ENCODE measurements at regions not wholly inside any gene's neighbourhood (a gene's known extent, or its start where the extent isn't known, plus 50 kb on each side); places are given as distances from the start of the nearest gene placed in this dataset.
"Not testable (repeated sequence)": the region's sequence is repeated elsewhere in the genome, so short reads cannot be mapped to it uniquely, and the experiment has no call there.

DNA sequence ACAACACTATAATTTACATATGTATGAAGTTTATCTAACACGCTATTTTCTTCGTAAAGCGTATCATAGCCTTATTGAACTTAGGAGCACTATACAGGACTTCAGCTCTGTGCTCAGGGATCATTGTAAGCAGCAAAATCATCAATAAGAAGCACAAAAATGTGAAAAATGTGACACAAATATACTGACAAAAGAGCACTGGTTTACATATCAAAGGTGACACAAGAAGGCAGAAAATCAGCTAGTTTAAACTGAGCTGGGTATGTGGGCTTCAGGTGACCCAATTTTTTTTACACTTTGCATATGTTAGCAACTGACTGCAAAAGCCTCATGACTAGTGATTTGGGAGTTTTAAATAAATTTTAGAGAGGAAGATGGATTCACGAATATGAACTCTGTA, 215.2 kb upstream of the CHORDC1 start:
- Histone ChIP-seq H3K4me3 (no peak overlapping the region), H3K27me3 (ENCODE audit: insufficient read depth in 3 of 3, low read length in 2 of 3) (no peaks in the 10 kb centered on the region), H3K9me3 (no peaks in the 10 kb centered on the region), H3K36me3 (ENCODE audit: insufficient read depth in 1 of 2, low read depth in 1 of 2) (no peaks in the 10 kb centered on the region), H3K4me1 (no peaks in the 10 kb centered on the region), H3K27ac (no peak overlapping the region)
- ATAC-seq: no peak
- WGBS, 3 donors: 91 to 95% (median 92%) methylated on average over 4 of the region's 4 CpGs
- TF ChIP-seq, protein P1, sequence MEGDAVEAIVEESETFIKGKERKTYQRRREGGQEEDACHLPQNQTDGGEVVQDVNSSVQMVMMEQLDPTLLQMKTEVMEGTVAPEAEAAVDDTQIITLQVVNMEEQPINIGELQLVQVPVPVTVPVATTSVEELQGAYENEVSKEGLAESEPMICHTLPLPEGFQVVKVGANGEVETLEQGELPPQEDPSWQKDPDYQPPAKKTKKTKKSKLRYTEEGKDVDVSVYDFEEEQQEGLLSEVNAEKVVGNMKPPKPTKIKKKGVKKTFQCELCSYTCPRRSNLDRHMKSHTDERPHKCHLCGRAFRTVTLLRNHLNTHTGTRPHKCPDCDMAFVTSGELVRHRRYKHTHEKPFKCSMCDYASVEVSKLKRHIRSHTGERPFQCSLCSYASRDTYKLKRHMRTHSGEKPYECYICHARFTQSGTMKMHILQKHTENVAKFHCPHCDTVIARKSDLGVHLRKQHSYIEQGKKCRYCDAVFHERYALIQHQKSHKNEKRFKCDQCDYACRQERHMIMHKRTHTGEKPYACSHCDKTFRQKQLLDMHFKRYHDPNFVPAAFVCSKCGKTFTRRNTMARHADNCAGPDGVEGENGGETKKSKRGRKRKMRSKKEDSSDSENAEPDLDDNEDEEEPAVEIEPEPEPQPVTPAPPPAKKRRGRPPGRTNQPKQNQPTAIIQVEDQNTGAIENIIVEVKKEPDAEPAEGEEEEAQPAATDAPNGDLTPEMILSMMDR (IDR thresholded peaks at IDR 0.05): no peak
- intact Hi-C loops (cut with DNase I): loop anchor here in 1 of 2 donors (10.0 kb wide), 1 partner anchor 153 kb away; no protein-coding TSS in a partner anchor
- no peak for DNase-seq

DNA sequence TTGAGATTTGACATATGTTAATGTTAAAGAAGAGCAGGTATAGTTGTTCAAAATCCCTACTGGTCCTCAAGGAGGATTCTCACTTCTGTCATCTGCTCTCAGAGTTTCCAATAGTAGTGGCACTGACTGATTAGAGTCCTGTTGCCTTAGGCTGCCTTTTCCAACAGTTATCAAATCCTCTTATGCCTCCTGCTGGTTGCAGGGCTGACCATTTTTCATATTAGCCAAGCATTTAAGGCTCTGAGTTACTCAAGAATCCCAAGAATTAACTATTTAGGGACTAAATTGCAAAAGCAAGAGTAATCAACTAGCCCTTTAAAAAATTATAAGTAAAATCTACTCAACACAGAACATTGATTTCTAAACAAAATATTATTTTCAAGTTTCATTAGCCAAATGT, 212.0 kb upstream of the CHORDC1 start:
- Histone ChIP-seq H3K27me3 (ENCODE audit: insufficient read depth in 3 of 3, low read length in 2 of 3) (no peaks in the 10 kb centered on the region), H3K9me3 (no peaks in the 10 kb centered on the region), H3K27ac (no peak overlapping the region), H3K4me3 (no peak overlapping the region), H3K4me1 (no peaks in the 10 kb centered on the region), H3K36me3 (ENCODE audit: insufficient read depth in 1 of 2, low read depth in 1 of 2) (no peaks in the 10 kb centered on the region)
- TF ChIP-seq, protein P1 (IDR thresholded peaks at IDR 0.05): no peak
- DNase-seq (no peak), ATAC-seq (no peak)
- intact Hi-C loops (cut with DNase I): loop anchor here in 1 of 2 donors (10.0 kb wide), 1 partner anchor 150 kb away; no protein-coding TSS in a partner anchor

DNA sequence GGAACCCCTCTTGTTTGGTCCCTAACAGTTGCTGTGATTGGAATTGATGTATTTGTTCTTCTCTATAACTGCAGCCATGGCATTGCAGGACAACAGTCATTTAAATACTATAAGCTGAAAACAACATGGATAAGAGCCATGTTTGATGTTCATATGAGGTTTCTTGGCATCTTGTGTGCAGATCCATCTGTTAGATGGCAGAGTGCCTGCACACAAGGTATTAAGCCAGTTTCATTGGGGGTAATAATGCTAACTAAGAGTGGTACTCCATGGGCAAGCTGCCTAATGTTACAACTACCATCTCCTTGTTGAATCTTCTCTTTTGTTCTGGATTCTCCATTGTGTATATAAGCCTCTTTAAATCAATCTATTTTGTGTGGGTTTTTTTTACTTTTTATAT, 206.0 kb upstream of the CHORDC1 start:
- no peaks in the 10 kb centered on the region for H3K36me3 ChIP-seq (ENCODE audit: insufficient read depth in 1 of 2, low read depth in 1 of 2)
- H3K4me3 ChIP-seq: no peak overlapping the region
- ATAC-seq: no peak
- no peak for DNase-seq
- no peaks in the 10 kb centered on the region for H3K9me3 ChIP-seq
- H3K27ac ChIP-seq: no peak overlapping the region
- no peaks in the 10 kb centered on the region for H3K4me1 ChIP-seq
- TF ChIP-seq, protein P1 (IDR thresholded peaks at IDR 0.05): no peak
- no peaks in the 10 kb centered on the region for H3K27me3 ChIP-seq (ENCODE audit: insufficient read depth in 3 of 3, low read length in 2 of 3)
- intact Hi-C loops (cut with DNase I): no loop called here

DNA sequence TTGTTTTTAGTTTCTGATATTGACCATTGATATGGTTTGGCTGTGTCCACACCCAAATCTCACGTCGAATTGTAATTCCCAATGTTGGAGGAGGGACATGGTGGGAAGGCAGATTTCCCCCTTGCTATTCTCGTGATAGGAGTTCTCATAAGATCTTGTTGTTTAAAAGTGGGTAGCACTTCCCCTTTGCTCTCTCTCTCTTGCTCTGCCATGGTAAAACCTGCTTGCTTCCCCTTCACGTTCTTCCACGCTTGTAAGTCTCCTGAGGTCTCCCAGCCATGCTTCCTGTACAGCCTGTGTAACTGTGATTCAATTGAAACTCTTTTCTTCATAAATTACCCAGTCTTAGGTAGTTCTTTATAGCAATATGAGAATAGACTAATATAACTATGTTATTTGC, 203.6 kb upstream of the CHORDC1 start:
- TF ChIP-seq, protein P1 (IDR thresholded peaks at IDR 0.05): no peak
- no peaks in the 10 kb centered on the region for H3K9me3 ChIP-seq
- WGBS, 3 donors: 77 to 88% (median 81%) methylated on average over 5 of the region's 5 CpGs
- no peak overlapping the region for H3K4me3 ChIP-seq
- no peaks in the 10 kb centered on the region for H3K36me3 ChIP-seq (ENCODE audit: insufficient read depth in 1 of 2, low read depth in 1 of 2)
- no peak overlapping the region for H3K27ac ChIP-seq
- no peaks in the 10 kb centered on the region for H3K27me3 ChIP-seq (ENCODE audit: insufficient read depth in 3 of 3, low read length in 2 of 3)
- intact Hi-C loops (cut with DNase I): no loop called here
- ATAC-seq: no peak
- no peak for DNase-seq
- H3K4me1 ChIP-seq: no peaks in the 10 kb centered on the region

DNA sequence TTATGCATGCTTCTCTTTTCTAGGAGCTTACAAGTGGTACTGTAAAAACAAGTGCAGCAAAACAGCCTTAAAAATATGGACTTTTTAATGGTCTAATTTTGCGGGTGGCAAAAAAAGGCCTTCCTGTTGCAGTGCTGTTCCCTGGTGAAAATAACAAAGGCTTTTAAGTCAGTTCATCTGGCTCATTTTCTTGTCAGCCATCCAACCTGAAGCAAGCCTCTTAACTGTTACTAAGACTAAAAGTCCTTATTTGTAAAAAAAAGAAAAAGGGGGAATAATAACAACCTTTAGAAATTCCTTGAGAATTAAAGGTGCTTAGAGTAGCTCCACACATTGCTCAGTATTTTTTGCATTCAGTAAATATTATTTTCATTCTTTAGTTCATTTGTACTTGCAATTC, 200.5 kb upstream of the CHORDC1 start:
- 18 to 25% (median 20%) methylated on average over 1 of the region's 1 CpG for WGBS, 3 donors
- Histone ChIP-seq H3K36me3 (ENCODE audit: insufficient read depth in 1 of 2, low read depth in 1 of 2) (no peaks in the 10 kb centered on the region), H3K4me3 (no peak overlapping the region), H3K27me3 (ENCODE audit: insufficient read depth in 3 of 3, low read length in 2 of 3) (no peaks in the 10 kb centered on the region), H3K27ac (no peak overlapping the region), H3K4me1 (no peaks in the 10 kb centered on the region), H3K9me3 (no peaks in the 10 kb centered on the region)
- no peak for ATAC-seq
- intact Hi-C loops (cut with DNase I): no loop called here
- no peak for DNase-seq
- TF ChIP-seq, protein P1 (IDR thresholded peaks at IDR 0.05): no peak

DNA sequence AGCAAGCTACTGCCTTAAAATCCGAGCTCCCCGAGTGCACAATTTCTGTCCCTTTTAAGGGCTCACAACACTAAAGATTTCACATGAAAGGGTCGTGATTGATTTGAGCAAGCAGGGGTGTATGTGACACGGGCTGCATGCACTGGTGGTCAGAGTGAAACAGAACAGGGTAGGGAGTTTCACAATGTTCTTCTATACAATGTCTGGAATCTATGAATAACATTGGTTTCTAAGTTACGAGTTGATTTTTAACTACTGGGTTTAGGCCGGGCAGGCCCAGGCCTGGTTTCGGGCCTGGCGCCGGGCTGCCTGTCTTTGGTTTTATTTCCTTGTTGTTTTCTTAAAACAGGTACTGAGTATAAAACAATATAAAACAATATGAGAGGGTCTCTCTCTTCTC, 199.9 kb upstream of the CHORDC1 start:
- H3K4me3 ChIP-seq; H3K27me3 ChIP-seq (ENCODE audit: insufficient read depth in 3 of 3, low read length in 2 of 3); DNase-seq; H3K4me1 ChIP-seq; H3K27ac ChIP-seq; ATAC-seq; H3K36me3 ChIP-seq (ENCODE audit: insufficient read depth in 1 of 2, low read depth in 1 of 2); intact Hi-C loops (cut with DNase I); H3K9me3 ChIP-seq: not testable (repeated sequence)
- WGBS, 3 donors: 65 to 71% (median 69%) methylated on average over 9 of the region's 9 CpGs

Data from psoas muscle (tissue), 7 donors.